ENCODE measurements at regions not wholly inside any gene's neighbourhood (a gene's known extent, or its start where the extent isn't known, plus 50 kb on each side); places are given as distances from the start of the nearest gene placed in this dataset.

DNA sequence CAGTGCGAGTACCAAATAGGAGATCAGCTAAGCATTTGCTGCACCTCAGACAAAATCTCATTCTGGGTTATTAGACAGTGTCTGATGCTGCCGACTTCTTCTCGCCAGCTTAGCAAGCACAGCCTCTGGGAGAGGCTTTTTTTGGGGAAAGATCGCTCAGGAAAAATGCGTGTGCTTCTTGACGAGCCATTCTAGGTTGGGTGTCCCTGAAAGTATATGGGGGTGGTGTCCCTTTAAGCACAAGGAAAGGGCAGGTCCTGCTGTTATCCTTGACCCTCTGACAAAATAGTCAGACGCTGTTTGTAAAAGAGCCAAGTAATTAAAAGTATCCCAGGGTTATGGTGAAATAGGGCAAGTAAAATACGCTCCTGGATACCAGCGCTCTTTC is 540.1 kb upstream of the FZD8 start:
- TF ChIP-seq, protein P1, sequence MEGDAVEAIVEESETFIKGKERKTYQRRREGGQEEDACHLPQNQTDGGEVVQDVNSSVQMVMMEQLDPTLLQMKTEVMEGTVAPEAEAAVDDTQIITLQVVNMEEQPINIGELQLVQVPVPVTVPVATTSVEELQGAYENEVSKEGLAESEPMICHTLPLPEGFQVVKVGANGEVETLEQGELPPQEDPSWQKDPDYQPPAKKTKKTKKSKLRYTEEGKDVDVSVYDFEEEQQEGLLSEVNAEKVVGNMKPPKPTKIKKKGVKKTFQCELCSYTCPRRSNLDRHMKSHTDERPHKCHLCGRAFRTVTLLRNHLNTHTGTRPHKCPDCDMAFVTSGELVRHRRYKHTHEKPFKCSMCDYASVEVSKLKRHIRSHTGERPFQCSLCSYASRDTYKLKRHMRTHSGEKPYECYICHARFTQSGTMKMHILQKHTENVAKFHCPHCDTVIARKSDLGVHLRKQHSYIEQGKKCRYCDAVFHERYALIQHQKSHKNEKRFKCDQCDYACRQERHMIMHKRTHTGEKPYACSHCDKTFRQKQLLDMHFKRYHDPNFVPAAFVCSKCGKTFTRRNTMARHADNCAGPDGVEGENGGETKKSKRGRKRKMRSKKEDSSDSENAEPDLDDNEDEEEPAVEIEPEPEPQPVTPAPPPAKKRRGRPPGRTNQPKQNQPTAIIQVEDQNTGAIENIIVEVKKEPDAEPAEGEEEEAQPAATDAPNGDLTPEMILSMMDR (IDR thresholded peaks at IDR 0.05; ENCODE audit: low read depth, low read length), result no peak
- TF ChIP-seq POLR2A (IDR thresholded peaks at IDR 0.05; ENCODE audit: extremely low read depth, insufficient read length) (no peak), MYC (IDR thresholded peaks at IDR 0.05; ENCODE audit: low read depth, low read length) (no peak)
- TF ChIP-seq, protein P2, sequence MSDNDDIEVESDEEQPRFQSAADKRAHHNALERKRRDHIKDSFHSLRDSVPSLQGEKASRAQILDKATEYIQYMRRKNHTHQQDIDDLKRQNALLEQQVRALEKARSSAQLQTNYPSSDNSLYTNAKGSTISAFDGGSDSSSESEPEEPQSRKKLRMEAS (IDR thresholded peaks at IDR 0.05; ENCODE audit: low read depth, low read length), result no peak
